LoVo (cell line): ENCODE measurements at regions not wholly inside any gene's neighbourhood (a gene's known extent, or its start where the extent isn't known, plus 50 kb on each side); places are given as distances from the start of the nearest gene placed in this dataset.
"Not testable (repeated sequence)": the region's sequence is repeated elsewhere in the genome, so short reads cannot be mapped to it uniquely, and the experiment has no call there.

Source experiments
- DNase-seq: peaks from one replicate; pipeline ENCODE4 v3.0.0-alpha.2; 2016; ENCODE audit warnings: low spot score

DNA sequence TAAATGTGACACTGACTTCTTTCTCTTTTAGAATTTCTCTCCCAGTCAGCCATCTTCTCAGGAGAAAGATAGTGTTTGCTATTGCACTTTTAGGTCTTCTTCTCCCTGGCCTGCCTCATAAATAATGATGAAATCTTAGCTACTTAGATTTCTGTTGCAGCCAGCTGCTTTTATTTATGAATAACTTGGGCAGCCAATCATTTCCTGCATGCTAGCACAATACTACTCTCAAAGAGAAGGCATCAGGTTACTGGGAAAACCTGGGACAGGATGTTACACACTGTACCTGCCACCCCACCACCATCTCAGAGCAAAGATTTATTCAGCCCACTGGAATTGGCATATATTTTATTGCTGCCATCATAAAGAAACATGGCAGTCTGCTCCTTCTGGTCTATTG lies 266.6 kb downstream of the PRELID2 start:
- DNase-seq: no peak

DNA sequence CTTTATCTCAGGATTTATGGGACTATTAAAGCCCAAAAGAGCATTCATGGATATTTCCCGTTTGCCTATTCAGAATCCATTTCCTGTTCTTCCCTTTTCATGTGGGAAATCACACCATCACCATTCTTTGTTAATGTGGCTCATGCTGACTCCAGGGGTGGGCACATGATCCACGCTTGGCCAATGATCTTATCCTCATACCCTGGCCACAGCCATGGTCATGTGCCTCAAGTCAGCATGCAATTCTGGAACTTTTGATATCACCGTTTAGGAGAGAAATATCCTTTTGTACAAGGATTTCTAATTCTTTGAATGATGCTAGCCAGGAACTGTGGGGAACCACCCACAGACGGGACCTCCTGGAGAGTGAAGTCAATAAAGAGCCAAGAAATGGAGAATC lies 272.2 kb downstream of the PRELID2 start:
- no peak for DNase-seq

DNA sequence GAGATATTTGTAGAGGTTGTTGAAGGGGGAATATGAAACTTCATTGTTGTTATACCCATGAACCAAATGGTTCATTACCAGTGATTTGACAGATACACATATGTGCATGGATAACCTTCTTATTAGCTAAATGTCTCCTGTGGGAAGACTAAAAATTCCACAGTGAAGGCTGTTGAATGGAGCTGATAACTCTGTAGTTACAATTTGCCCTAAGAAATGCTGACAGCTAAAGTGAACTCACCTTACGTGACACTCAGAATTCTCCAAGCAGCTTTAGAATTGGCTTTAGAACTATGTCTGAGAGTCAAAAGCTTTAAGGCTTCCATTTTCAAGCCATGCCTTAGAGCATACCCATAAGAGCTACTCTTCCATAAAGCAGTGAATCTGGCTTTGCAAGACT lies 276.9 kb downstream of the PRELID2 start:
- DNase-seq: no peak

DNA sequence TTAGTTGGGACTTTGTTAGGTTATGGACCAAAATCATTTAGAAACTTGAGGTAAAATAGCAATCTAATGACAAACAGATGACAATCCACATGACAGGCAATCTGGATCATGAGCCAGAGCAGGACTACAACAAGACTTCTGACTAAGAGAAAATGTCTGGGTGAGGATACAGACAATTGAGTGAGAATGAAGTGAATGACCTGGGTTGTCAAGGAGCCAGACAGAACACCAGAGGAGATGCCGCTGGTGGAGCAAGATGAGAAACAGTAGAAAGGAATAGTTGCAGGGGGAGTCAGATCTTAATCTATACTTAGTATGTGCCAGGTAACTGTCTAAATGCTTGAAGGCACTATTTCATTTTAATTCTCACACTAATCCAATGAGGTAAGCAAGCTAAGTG lies 277.8 kb downstream of the PRELID2 start:
- DNase-seq: no peak

DNA sequence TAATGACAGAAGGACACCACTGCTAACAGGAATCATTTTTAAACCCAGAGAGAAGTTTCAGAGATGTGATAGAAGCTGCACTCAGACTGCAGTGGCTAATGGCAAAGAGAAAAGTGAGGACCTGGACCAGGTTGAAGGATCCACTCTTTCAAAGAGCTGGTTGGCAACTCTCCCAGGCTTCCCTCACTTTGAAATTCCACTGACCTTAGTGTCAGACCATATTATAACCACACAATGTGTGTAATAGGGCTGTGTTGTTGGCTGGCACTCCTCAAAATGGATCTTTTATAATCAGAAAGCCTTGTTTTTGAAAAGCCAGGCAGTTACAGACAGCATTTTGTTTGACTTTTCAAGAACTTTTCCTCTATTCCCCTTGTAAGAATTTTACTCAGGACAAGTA lies 280.7 kb downstream of the PRELID2 start:
- peak; percentile 58 for DNase-seq

DNA sequence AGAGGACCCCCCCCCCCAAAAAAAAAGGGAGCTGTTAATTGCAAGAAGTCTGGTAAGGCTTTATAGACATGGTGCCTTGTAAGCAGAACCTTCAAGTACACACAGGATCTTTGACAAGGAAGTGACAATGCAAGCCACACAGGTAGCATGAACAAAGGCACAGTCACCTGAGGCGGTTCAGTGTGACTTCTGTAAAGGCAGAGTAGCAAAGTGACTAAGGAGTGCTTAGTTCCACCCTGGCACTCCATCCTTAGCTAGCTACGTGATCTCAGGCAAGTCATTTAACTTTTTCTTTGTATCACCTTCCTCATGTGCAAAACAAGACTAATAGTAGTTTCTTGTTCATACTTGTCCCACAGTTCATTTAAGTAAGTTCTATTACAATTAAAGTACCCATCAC lies 282.0 kb downstream of the PRELID2 start:
- DNase-seq: no peak

DNA sequence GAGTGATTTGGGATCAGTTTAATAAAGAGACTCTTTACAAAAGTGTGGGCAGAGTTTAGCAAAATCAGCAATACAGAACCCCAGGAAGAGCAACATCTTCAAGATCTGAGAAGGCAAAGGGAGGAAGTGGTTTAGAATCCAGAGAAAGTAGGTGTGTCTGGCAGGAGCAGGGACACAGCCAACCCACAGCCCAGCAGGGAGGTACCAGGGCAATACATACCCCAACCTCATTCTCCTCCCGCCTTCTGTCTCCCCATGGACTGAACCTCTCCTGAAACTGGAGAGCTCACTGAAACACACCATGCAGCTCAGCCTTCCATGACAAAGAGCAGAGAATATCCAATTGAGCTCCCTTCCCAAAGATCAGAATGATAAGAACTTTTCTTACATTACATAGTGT lies 283.4 kb downstream of the PRELID2 start:
- DNase-seq: no peak

DNA sequence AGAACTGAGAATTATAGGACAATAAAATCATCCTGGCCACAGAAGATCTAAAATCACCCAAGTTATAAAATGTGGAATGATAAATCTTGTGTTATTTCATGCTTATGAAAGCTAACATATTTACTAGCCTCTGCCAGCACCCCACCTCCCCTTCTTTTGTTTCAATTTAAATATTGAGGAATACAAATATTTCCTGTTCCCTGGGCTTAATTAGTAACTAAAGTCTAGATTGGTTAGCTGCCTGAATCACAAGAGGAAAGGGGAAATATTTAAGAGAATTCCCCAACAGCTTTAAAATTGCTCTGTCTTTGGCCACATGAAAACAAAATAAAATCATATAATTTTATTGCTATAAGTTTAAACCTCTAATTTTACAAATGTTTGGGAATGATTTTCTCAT lies 287.0 kb downstream of the PRELID2 start:
- DNase-seq: peak; percentile 33

DNA sequence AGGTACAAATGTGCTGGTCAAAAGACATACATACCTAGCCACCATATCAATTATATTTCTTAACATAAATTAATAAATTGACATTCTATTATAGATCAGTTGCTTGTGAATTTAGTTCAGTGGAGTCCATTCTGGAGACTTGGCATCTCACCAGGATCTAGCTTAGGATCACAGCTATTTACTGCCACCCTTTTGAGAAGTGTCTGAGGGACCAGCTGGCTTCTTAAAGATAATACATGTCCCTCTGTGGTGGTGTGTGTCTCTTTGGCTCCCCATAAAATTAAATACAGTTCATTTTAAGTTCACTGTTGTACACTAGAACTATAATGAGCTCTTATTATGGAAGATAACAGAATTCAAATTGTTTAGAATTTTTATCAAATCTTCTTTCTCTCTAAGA lies 290.7 kb downstream of the PRELID2 start:
- DNase-seq: peak; percentile 15

DNA sequence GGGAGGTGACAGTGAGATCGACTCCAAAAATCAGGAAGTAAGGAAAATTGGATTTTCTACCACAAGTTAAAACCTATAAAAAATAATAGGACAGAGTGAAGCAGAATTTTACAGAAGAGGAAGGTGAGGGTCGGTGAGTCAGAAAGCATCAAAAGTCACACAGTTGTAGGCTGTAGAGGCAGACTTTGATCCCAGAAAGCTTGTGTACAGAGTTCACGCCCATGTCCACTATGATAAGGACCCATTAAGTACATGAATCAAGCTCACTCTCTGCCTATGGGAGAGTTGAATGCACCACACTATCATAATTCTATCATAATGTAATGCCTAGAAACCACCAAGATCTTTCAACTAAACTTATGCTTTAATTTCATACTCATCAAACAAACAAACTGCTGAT lies 291.2 kb downstream of the PRELID2 start:
- peak; percentile 85 for DNase-seq

DNA sequence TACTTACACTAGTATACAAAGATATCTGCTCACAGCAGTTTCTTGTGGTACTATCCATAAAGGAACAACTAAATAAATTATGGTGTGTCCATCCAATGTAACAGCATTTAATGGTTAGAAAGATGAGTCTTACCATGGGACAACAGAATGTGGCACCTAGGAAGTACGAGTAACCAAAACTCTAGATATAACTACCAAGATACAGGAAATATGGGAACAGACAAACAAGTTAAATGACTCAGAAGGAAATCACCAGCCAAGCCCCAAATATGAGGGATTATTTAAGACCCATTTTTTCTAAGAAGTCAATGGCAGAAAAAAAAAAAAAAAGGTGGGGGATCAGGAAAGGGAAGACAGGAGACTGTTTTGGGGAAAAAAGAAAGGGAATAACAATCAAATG lies 294.8 kb downstream of the PRELID2 start:
- peak; percentile 23 for DNase-seq

DNA sequence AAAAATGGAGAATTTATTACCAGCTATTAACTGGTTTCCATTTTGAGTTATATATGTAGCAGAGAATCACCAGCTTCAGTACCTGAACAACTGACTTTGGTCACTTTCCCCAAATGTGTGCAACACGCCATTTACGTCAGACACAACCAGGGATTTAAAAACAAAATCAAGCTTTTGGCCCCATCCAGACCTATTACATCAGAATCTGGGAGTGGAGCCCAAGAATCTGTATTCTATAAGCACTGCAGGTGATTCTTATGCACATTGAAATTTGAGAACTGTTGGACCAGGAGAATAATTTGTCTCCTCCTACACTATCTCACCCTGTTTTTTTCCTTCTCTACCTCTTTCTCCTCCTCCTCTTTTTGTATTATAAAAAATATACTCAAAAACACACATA lies 295.9 kb downstream of the PRELID2 start:
- no peak for DNase-seq

DNA sequence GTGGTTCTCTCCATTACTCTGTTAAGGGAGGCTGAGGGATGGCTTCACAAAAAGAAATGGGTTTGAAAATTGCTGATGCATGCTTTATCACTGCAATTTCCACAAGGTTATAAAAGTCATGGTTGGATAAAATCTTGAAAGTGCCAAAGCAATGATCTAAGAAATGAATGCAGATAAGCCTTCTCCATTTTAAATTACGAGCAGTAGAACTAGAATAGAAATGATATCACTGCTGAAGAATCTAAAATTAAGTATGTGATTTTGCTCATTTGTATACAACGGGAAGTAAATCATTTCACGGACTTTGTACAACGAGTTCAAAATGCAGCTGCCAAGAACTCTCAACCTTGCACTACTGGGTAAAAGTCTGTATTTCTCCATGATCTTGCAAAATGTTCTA lies 299.0 kb downstream of the PRELID2 start:
- no peak for DNase-seq

DNA sequence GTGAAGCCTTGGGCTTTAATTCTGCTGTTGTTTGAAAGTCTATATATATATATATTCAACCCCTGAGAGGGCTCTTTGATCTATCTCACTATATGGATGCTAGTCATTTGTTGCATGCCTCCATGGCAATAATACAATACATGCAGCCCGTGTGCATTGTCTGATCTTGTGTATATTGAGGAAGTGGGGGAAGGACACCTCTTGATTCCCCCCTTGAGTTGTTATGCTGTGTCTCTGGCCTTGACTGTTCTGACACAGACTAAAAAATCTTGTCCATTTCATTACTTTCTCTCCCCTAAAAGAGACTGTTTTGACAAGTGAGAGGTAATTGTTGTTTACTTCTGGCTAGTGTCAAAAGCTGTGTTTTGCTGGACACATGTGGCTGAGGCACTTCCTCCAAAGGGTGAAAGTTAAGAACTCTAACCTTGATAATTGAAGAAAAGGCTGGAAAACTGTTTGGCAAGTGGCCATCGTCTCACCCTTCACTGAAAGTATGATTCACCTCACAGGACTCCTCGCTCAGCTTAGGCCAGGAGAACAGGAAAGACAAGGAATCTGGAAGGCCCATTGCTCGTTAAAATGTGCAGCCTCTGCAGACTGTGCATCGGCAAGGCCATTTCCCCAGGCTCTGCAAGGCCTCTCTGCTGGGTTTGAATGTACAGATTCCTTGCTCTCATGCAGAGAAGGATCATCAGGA lies 304.0 kb downstream of the PRELID2 start:
- peak; percentile 94 for DNase-seq

DNA sequence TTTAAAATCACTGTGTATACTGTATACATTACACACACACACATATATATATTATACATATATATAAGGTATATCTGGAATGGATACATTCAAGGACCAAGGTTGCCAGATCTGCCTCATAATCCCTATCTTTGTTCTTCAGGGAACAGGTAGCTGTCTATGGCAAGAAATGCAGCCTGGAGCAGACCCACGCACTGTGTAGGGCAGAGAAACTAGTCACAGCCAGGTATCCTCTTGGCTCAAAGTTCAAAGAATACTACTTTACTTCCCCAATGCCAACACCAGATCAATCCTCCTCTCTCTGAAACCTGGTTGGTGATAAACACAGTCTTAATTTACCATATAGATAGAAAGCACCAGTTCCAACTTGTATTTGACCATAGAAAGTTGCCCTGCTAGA lies 313.6 kb downstream of the PRELID2 start:
- DNase-seq: no peak

DNA sequence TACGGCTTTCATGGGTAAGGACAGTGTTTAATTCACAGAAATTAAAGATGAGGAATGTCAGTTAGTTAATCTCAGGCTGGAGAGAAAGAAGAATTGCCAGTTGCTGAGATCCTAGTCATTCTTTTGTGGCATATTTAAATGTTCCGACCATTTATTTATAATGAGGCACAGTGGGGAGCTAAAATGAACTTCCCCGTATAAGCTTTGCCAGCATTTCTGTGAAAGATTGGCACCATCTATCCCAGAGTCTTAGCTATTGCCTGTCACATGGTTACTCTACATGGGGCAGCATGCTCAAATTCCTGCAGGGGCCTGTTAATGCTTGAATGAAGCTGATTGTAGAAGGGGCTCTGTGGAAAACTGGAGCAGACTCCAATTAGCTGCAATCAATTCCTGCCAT lies 314.1 kb downstream of the PRELID2 start:
- DNase-seq: no peak

DNA sequence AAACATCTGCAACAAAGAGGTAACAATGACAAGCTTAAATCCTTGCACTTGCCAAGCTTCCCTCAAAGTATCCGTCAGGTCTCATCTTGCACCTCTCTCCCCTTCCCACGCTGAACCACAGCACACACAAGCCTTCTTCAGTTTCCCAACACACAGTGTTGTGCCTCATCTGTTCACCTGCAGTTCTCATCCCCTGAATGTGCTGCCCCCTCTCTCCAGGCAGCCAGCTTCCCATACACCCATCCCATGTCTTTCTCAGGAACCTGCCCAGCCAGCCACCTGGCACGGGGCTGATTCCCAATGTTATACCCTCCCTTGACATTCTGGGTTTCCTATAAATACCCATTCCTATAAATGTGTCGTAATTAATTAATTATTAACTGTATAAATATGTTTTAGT lies 314.8 kb downstream of the PRELID2 start:
- no peak for DNase-seq

DNA sequence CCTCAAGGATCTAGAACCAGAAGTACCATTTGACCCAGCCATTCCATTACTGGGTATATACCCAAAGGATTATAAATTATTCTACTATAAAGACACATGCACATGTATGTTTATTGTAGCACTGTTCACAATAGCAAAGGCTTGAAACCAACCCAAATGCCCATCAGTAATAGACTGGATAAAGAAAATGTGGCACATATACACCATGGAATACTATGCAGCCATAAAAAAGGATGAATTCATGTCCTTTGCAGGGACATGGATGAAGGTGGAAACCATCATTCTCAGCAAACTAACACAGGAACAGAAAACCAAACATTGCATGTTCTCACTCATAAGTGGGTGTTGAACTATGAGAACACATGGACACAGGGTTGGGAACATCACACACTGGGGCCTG lies 317.6 kb downstream of the PRELID2 start:
- not testable (repeated sequence) for DNase-seq

DNA sequence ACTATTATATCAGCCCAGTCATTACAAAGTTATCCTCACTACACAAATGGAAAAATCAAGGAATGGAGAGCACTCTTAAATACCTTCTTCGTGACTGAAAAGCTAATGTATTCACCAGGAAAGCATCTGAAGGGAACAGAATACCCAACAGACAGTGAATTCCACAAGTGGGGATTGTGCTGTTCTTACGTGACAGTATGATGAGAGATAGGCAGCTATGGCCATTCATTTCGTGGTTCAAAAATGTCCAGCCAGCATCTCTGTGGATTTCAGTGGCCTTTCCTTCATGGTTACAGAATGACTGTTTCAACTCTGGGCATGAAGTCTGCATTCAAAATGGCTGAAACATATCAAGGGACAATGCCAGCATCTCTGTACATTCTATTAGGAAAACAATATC lies 323.8 kb downstream of the PRELID2 start:
- no peak for DNase-seq

DNA sequence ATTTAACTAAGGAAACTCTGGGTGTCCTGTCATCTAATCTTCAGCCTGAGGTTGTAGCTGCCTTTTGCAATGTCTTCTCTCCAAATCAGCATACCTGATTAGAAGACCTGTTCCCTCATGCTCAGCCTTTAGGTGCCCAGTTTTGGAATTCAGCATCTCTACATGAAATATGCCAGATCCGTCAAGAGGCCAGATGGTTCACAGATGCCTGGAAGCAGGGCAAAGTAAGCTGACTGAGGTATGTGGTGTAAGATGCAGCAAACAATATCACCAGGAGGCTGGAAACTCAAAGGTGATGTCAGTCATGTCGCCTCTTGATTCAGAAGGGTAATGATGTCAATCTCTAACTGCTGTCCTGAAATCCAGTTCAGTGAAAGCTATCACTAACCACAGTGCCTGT lies 324.4 kb downstream of the PRELID2 start:
- DNase-seq: no peak

DNA sequence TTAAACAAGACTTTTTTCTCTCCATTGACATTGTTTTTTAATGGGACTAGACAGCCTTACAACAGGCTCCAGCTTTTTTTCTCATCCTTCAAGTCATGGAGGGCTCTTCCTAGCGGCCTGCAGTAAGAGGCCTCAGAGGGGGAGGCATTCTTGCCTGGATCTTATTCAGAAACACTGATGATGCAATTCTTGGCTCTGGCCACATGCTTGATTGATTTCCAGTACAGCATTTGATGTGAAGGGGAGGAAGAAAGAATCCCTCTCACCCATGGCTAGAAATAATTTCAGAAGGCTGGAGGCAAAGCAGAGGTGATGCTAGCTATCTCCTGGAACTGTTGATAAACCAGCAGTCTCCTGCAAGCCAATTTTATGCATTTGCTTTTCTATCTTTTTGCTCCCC lies 324.8 kb downstream of the PRELID2 start:
- DNase-seq: no peak

DNA sequence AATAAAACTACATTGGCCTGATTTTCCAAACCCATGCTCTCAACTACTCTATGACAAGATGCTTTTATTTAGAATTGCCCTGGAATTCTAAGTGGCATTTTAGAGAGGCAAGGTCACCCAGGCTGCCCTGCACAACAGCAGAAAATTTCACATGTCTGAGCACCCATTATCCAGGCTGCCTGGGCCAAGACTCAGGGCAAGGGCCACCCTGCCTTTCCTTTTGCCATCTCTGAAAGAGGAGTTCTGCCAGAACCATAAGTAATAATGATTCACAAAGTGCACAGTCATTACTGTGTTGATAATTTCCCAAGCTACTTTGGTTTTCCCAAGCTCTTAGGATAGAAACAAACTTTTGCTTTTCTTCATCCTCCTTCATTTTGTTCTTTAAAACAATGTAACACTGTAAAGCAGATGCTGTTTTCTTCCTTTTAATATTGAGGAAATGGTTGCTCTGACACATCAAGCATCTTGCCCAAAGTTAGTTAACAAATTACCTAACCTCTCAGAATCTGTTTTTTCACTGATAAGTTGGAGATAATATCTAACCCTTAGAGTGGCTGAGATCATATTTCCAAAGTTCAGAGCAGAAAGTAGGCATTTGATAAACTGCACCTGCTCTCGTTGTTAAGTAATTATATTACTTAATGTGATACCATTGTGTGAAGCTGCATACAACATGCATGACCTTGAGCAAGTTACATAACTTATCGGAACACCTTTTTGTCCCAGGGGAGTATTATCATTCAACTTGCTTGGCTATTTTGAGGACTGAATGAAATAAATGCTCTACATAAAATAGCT lies 325.6 kb downstream of the PRELID2 start:
- no peak for DNase-seq

DNA sequence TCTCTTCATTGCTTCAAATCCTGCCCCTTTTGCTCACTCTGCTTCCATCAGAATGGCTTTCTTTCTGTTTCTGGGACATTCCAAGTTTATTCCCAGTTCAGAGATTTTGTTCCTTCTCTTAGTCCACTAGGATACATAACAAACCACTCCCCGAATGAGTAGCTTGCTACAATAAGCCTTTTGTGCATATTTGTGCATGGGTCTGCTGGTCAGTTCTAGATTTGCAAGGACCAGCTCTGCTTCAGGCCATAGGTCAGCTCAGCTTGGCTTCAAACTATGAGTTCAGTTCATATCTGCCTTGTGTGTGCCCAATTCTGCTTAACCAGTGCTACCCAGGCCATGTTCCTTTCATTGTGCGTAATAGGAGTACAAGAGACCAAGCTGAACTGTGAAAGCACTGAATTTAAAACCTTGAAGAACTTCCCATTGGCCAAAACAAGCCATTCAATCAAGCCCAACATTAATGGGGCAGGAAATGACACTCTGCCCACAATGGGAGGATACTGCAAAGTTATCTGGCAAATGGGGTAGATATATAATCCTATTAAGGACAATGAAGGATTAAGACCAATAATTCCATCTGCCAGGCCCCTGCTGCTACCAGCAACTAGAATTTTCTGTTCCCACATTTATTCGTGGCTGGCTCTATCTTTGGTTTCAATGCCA lies 328.8 kb downstream of the PRELID2 start:
- no peak for DNase-seq
